ENCODE measurements at regions not wholly inside any gene's neighbourhood (a gene's known extent, or its start where the extent isn't known, plus 50 kb on each side); places are given as distances from the start of the nearest gene placed in this dataset.
A peak's percentile ranks its signal among the peaks of the same experiment; 100 is the strongest.
"Not testable (repeated sequence)": the region's sequence is repeated elsewhere in the genome, so short reads cannot be mapped to it uniquely, and the experiment has no call there.

DNA sequence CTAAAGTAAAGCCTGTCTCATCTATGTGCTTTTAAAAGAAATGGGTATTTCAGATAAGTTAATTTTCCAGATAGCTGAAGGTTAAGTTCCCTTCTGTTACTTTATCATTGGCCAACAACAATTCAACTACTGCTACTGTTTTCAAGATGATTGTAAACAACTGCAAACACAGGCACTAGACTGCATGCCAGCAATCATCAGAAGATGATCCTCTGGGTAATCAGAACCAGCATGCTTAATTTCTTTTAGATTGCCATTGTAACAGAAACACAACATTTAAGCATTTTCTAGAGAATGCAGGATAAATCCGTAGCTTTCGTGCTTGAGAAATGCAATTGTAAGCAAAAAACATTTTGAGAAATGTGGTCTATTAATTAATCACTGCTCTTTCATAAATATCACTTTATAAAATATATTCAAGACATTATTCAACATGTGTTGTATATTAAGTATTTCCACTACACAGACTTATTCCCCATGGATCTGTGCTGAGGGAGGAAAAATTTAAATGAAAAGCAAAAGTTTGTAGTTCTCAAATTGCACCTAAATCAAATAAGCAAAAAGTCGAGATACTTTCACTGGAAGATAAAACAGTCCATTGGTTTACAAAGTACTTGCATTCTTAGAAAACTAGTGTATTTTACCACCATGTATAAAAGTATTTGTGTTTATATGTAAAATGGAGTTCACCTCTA lies 133.7 kb downstream of the ATL2 start:
- no peak overlapping the region for H3K4me3 ChIP-seq (replicated peaks; ENCODE audit: low read depth, low read length)
- TF ChIP-seq, protein P1, sequence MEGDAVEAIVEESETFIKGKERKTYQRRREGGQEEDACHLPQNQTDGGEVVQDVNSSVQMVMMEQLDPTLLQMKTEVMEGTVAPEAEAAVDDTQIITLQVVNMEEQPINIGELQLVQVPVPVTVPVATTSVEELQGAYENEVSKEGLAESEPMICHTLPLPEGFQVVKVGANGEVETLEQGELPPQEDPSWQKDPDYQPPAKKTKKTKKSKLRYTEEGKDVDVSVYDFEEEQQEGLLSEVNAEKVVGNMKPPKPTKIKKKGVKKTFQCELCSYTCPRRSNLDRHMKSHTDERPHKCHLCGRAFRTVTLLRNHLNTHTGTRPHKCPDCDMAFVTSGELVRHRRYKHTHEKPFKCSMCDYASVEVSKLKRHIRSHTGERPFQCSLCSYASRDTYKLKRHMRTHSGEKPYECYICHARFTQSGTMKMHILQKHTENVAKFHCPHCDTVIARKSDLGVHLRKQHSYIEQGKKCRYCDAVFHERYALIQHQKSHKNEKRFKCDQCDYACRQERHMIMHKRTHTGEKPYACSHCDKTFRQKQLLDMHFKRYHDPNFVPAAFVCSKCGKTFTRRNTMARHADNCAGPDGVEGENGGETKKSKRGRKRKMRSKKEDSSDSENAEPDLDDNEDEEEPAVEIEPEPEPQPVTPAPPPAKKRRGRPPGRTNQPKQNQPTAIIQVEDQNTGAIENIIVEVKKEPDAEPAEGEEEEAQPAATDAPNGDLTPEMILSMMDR (IDR thresholded peaks at IDR 0.05; ENCODE audit: low read length, missing control alignments): no peak
- no peak for DNase-seq (ENCODE audit: low read depth)

DNA sequence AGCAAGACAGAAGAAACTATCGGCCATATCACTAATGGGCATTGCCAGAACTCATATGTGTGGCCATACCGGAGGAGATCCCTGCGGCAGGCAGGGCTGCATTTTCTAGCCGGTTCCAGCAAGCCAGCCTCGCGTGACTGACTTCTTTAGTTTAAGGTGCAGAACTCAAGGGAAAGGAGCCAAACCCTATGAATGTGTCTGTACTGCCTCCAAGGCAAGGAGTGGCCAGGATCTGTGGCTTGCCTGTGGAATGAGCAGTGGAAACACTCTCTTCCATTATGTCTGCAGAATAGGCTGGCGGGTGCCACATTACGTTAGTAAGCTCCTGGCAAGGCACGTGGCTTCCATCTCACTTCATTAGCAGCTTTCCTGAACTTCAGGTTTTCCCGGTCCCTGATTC lies 137.6 kb downstream of the ATL2 start:
- TF ChIP-seq, protein P1 (IDR thresholded peaks at IDR 0.05; ENCODE audit: low read length, missing control alignments): no peak
- no peak for DNase-seq (ENCODE audit: low read depth)
- no peak overlapping the region for H3K4me3 ChIP-seq (replicated peaks; ENCODE audit: low read depth, low read length)

DNA sequence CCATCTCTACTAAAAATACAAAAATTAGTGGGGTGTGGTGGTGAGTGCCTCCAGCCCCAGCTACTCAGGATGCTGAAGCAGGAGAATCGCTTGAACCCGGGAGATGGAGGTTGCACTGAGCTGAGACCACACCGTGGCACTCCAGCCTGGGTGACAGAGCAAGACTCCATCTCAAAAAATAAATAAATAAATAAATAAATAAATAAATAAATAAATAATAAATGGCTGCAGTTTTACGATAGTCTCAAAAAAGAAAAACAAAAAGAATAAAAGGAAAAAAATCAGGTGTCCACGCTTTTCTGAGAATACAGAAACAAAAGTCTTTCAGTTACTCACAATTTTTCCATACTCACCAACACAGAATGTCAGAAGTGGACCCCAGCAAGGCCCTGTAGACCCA lies 138.4 kb downstream of the ATL2 start:
- not testable (repeated sequence) for DNase-seq (ENCODE audit: low read depth); H3K4me3 ChIP-seq (replicated peaks; ENCODE audit: low read depth, low read length)

DNA sequence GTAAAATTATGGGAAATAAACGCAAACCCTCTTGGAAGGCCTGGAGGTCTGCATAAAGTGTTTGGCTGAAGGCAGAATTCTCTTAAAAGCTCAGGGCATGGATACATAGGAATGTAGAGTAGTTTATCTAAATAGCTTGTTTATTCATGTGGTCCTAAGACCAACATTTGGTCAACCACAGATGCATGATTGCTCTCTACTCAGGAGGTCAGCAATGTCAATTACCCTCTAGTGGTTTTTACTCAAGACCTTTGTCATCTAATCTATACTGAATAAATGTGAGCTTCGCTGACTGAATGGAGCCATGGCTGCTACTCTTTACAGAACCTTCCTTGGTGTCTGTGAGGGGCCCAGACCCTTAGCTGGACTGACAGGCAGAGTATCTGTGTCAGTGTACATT lies 139.8 kb downstream of the ATL2 start:
- no peak overlapping the region for H3K4me3 ChIP-seq (replicated peaks; ENCODE audit: low read depth, low read length)
- TF ChIP-seq, protein P1 (IDR thresholded peaks at IDR 0.05; ENCODE audit: low read length, missing control alignments): no peak
- DNase-seq (ENCODE audit: low read depth): no peak

DNA sequence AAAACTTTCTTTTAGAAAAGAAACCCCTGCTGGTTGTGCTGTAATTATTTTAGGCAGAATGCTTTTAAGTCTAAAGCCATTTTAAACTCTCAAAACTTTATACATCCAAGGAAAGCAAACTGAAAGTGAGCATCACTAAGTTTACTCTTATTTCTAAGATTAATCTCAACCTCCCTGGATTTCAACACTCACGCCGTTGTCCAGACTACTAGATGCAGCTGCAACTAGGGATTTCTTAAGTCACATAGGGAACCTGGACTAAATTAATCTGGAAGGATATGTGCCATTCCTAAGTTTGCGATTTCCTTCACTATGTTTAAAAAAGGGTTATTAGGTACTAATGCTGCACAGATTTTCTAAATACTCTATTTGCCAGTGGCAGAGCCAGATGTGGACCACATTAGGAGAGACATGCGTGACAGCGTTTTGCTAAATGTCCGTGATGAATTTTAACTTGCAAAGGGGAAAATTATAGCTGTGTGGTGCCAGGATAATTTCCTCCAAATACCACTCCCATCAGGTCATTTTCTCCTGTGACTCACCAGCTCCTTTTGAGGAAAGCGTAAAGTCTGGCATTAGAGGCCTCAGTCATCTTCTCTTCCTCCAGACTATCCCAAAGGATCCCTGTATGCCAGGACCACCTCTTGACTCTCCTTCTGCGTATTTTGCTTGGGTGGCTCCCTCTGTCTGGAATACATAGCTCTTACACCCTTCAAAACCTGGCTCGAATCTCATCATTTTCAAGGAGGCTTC lies 143.7 kb downstream of the ATL2 start:
- TF ChIP-seq, protein P1 (IDR thresholded peaks at IDR 0.05; ENCODE audit: low read length, missing control alignments): peak; percentile 13
- peak; percentile 33 for DNase-seq (ENCODE audit: low read depth)
- no peak overlapping the region for H3K4me3 ChIP-seq (replicated peaks; ENCODE audit: low read depth, low read length)

DNA sequence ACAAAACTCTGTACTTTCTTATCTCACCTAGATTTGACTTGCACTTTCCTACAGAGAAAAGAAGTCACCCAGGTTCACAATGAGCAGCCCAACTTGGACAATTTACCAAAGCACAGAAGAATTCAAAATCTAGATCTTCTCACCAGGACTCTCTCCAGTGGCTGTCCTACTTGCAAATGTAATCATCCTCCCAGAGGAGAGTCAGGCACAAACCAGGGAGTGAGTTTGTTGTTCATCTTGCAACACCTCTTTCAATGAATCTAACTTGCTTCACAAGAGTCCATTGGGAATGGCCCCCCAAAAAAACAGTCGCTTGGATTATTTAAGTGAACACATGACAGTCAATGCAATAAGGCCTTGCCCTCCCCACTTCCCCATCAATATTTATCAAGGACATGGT lies 144.6 kb downstream of the ATL2 start:
- TF ChIP-seq, protein P1 (IDR thresholded peaks at IDR 0.05; ENCODE audit: low read length, missing control alignments): no peak
- no peak overlapping the region for H3K4me3 ChIP-seq (replicated peaks; ENCODE audit: low read depth, low read length)
- no peak for DNase-seq (ENCODE audit: low read depth)

DNA sequence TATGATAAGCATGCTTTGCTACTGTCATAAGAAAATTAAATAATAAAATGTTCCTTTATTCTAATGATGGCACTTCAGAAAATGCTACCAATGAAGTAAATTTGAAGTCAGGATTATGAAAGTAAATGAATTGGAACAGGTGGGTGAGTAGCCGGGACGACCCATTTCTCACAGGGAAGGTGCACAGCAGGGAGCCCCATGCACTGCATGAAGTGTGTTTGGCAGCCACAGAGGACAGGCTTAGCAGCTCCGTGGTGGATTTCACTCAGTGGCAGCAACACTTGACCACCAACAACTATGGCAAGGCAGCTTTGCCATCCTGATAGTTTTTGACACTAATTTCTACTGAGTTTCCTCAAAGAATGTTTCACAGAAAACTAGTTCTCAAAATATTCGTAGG lies 146.3 kb downstream of the ATL2 start:
- no peak overlapping the region for H3K4me3 ChIP-seq (replicated peaks; ENCODE audit: low read depth, low read length)
- TF ChIP-seq, protein P1 (IDR thresholded peaks at IDR 0.05; ENCODE audit: low read length, missing control alignments): no peak
- no peak for DNase-seq (ENCODE audit: low read depth)
